Left lung (tissue), 4 donors: ENCODE measurements at regions not wholly inside any gene's neighbourhood (a gene's known extent, or its start where the extent isn't known, plus 50 kb on each side); places are given as distances from the start of the nearest gene placed in this dataset.
A peak's percentile ranks its signal among the peaks of the same experiment; 100 is the strongest.

Source experiments
- ATAC-seq: fragments of 200-7000 bp; cut with Tn5 transposase; one replicate; pipeline ENCODE4 v1.9.1; 2020; ENCODE audit warnings: moderate library complexity
- DNase-seq, 4 donors: peaks; one replicate each; pipeline ENCODE4 v3.0.0-alpha.2; 2013 to 2020
- H3K27ac ChIP-seq, 2 donors: fragments of 200-600 bp; sonication (generic) in 1 of 2; one replicate each; pipeline versions ENCODE4 v1.5.0 to v1.8.0; 2020 to 2021
- H3K27me3 ChIP-seq, 2 donors: fragments of 200-600 bp; sonication (generic) in 1 of 2; one replicate each; pipeline versions ENCODE4 v1.5.0 to v1.8.0; 2020 to 2021
- H3K36me3 ChIP-seq, 2 donors: fragments of 200-600 bp; sonication (generic) in 1 of 2; one replicate each; pipeline versions ENCODE4 v1.5.0 to v1.8.0; 2020 to 2021
- H3K4me1 ChIP-seq, 2 donors: fragments of 200-600 bp; one replicate each; pipeline ENCODE4 v1.8.0; 2021
- H3K4me3 ChIP-seq, 2 donors: fragments of 200-600 bp; sonication (generic) in 1 of 2; one replicate each; pipeline versions ENCODE4 v1.5.0 to v1.8.0; 2020 to 2021; ENCODE audit warnings: mild to moderate bottlenecking in 1 of 2
- H3K9me3 ChIP-seq, 2 donors: fragments of 200-600 bp; sonication (generic) in 1 of 2; one replicate each; pipeline versions ENCODE4 v1.5.0 to v1.8.0; 2020 to 2021
- intact Hi-C, 2 donors: fragments of 100-400 bp; cut with DNase I; formaldehyde crosslinking; loops; one replicate each; pipeline versions ENCODE4 v1.11.2 to v1.14.2; 2022
- TF ChIP-seq, protein P1 (sequence below), 2 donors: fragments of 200-600 bp; sonication (generic) in 1 of 2; IDR thresholded peaks; one replicate each; pipeline versions ENCODE4 v1.5.0 to v1.8.0; 2021; ENCODE audit warnings: antibody characterized with exemption in 2 of 2
- donor health status: DM: no; HTN: yes; CAD: no.
- donor health status: DM: no; HTN: no; CAD: no.

DNA sequence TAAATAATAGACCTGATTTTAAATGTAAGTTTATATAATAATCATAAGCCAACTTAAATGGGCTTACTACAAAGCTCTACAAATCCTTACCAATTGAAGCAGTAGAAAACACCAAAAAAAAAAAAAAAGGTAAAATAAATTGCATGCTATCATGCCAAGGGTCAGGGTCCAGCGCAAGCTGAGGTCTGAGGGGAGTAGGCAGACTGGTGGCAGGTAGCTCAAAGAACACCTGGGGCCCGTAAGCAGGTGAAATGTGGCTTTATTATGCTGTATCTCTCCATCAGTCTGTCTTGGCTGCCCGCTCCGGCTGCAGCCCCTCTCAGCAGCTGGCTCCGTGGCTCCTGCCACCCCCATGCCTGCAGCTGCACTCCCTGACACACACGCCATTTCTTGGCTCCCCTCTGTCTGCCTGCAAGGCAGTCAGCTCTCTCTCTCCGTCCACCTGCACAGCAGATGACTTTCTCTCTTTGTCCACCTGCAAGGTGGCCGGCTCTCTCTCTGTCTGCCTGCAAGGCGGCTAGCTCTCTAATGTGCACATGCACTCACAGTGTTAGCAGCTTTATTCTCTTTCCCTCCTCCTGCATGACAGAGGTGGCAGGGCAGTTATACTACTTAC lies 209.4 kb upstream of the UGT8 start:
- no peak overlapping the region for H3K27ac ChIP-seq
- intact Hi-C loops: loop anchor here in 1 of 2 donors (5.0 kb wide), 1 partner anchor 303 kb away; no protein-coding TSS in a partner anchor
- H3K4me3 ChIP-seq: no peak overlapping the region
- DNase-seq (no peak), ATAC-seq (no peak)
- TF ChIP-seq, protein P1, sequence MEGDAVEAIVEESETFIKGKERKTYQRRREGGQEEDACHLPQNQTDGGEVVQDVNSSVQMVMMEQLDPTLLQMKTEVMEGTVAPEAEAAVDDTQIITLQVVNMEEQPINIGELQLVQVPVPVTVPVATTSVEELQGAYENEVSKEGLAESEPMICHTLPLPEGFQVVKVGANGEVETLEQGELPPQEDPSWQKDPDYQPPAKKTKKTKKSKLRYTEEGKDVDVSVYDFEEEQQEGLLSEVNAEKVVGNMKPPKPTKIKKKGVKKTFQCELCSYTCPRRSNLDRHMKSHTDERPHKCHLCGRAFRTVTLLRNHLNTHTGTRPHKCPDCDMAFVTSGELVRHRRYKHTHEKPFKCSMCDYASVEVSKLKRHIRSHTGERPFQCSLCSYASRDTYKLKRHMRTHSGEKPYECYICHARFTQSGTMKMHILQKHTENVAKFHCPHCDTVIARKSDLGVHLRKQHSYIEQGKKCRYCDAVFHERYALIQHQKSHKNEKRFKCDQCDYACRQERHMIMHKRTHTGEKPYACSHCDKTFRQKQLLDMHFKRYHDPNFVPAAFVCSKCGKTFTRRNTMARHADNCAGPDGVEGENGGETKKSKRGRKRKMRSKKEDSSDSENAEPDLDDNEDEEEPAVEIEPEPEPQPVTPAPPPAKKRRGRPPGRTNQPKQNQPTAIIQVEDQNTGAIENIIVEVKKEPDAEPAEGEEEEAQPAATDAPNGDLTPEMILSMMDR (IDR thresholded peaks at IDR 0.05): no peak
- H3K27me3 ChIP-seq: no peaks in the 10 kb centered on the region
- H3K4me1 ChIP-seq: no peaks in the 10 kb centered on the region
- H3K9me3 ChIP-seq: no peaks in the 10 kb centered on the region
- no peaks in the 10 kb centered on the region for H3K36me3 ChIP-seq

DNA sequence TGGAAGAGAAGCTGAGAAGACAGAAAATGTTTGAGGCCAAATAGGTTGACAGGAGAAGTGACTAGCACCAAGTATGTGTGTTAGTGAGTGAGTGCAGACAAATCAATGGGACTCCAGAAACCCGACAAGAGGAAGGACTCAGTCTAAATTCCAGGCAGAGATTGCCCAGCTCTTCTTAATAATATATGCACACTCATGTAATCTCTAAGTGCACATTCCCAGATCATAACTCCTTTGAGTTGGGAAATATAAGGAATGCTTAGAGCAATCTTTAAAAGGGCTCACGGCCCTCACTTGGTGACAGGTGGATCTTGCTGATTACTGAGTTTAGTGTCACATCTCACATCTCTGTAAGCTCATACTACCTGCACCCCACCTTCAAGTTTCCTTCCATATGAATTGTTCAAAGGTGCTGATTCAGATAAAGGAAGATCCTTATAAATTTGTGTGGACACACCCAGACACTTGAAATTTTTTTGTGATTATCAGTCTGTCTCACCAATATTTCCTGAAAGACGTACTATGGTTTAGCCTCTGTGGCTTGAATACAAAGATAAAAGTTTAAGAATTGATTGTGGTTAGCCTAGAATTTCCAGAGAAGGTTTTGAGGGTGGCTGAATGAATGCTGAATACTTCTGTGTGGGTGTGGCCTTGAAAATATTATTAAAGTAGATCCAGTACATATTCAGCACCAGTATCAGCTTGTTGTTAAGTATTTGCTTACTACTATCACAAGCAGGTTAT lies 205.1 kb upstream of the UGT8 start:
- intact Hi-C loops: no loop called here
- Histone ChIP-seq H3K27me3 (no peaks in the 10 kb centered on the region), H3K4me1 (no peaks in the 10 kb centered on the region), H3K4me3 (no peak overlapping the region), H3K27ac (no peak overlapping the region), H3K36me3 (no peaks in the 10 kb centered on the region), H3K9me3 (no peaks in the 10 kb centered on the region)
- DNase-seq (no peak), ATAC-seq (peak; percentile 60)
- TF ChIP-seq, protein P1 (IDR thresholded peaks at IDR 0.05): no peak

DNA sequence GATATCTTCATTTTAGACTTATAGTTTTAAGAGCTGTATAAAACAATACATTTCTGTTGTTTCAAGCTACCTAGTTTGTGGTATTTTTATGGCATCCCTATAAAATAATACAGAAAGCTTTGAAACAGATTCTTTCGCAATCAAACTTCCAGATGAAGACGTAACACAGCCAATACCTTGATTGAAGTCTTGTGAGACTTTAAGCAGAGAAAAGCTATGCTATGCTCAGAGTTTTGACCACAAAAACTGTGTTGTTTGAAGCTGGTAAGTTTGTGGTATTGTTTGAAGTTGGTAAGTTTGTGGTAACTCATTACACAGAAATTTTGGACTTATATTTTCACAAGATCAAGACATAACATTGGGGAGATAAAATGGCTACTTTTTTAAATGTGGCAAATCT lies 201.8 kb upstream of the UGT8 start:
- H3K4me1 ChIP-seq: no peaks in the 10 kb centered on the region
- H3K4me3 ChIP-seq: no peak overlapping the region
- H3K27ac ChIP-seq: no peak overlapping the region
- ATAC-seq (no peak), DNase-seq (no peak)
- intact Hi-C loops: no loop called here
- H3K27me3 ChIP-seq: no peaks in the 10 kb centered on the region
- TF ChIP-seq, protein P1 (IDR thresholded peaks at IDR 0.05): no peak
- no peaks in the 10 kb centered on the region for H3K36me3 ChIP-seq
- H3K9me3 ChIP-seq: no peaks in the 10 kb centered on the region

DNA sequence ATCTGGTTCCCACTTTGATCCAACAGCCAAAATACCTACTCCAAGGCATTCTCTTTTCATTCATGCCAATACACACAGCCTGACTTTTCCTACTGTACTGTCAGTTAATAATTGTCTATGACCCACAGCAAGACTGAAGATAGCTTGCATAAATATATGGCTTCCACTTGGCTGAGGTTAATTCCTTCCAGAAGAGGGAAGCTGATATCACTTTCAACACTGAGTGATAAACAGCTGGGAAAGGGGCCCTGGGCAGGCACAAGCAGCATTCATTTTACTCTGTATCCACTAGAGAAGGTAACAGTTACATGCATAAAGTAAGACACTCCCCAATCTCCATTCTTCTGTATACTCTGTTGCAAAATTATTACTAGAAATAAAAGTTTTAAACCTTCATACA lies 200.2 kb upstream of the UGT8 start:
- H3K36me3 ChIP-seq: no peaks in the 10 kb centered on the region
- TF ChIP-seq, protein P1 (IDR thresholded peaks at IDR 0.05): no peak
- no peaks in the 10 kb centered on the region for H3K9me3 ChIP-seq
- no peak overlapping the region for H3K27ac ChIP-seq
- H3K4me3 ChIP-seq: no peak overlapping the region
- DNase-seq (no peak), ATAC-seq (no peak)
- H3K4me1 ChIP-seq: no peaks in the 10 kb centered on the region
- H3K27me3 ChIP-seq: no peaks in the 10 kb centered on the region
- intact Hi-C loops: no loop called here

DNA sequence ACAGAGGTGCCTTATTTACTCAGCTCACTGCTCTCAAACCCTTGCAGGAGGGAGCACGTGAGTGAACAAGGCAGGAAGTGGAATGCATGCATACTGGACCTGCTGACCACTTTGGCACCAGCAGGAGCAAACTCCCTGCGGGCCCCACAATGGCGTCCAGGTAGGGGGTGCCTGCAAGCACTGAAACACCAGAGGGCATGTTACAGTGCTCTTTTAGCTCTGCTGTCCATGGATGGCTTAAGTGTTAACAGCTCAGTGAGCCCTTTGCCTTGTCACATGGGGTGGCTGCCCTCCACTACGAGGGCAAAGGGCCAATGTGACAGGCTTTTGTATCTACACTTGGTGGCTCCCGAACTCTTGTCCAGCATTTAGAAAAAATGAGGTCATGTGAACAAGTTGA lies 199.5 kb upstream of the UGT8 start:
- no peaks in the 10 kb centered on the region for H3K36me3 ChIP-seq
- no peaks in the 10 kb centered on the region for H3K4me1 ChIP-seq
- H3K27ac ChIP-seq: no peak overlapping the region
- H3K9me3 ChIP-seq: no peaks in the 10 kb centered on the region
- H3K27me3 ChIP-seq: no peaks in the 10 kb centered on the region
- DNase-seq: no peak
- intact Hi-C loops: no loop called here
- no peak for ATAC-seq
- TF ChIP-seq, protein P1 (IDR thresholded peaks at IDR 0.05): no peak
- H3K4me3 ChIP-seq: no peak overlapping the region
